ENCODE measurements at regions not wholly inside any gene's neighbourhood (a gene's known extent, or its start where the extent isn't known, plus 50 kb on each side); places are given as distances from the start of the nearest gene placed in this dataset.

- no peak overlapping the region for H3K4me3 ChIP-seq (ENCODE audit: control insufficient read depth in 1 of 2, extremely low read depth in 1 of 2, low read length in 1 of 2)
- Mint-ChIP-seq H3K9me3 (peaks cover 0 to 8% (median 5%) of the 10 kb centered on the region in 3 donors), H3K4me3 (no peak overlapping the region), H3K27me3 (no peaks in the 10 kb centered on the region), H3K36me3 (no peaks in the 10 kb centered on the region), H3K4me1 (no peaks in the 10 kb centered on the region), H3K27ac (no peak overlapping the region)
- ATAC-seq (replicated peaks in 1 of 4) (no peak), DNase-seq (no peak)
- CTCF ChIA-PET = no interaction called here
- no peaks in the 10 kb centered on the region for H3K4me1 ChIP-seq (ENCODE audit: control insufficient read depth in 1 of 2, extremely low read depth in 1 of 2, insufficient read depth in 2 of 2, low read length in 2 of 2)
- no CpG with 5 or more reads among the region's 1 CpG for WGBS (ENCODE audit: insufficient coverage)
- no peaks in the 10 kb centered on the region for H3K36me3 ChIP-seq (ENCODE audit: control insufficient read depth in 2 of 2, extremely low read depth in 1 of 2, insufficient read depth in 1 of 2, low read length in 1 of 2)
- POLR2A ChIA-PET = no interaction called here
- no peaks in the 10 kb centered on the region for H3K27me3 ChIP-seq (replicated peaks in 1 of 2; ENCODE audit: control insufficient read depth in 2 of 2, extremely low read depth in 1 of 2, insufficient read depth in 2 of 2, low read length in 1 of 2)
- no peak overlapping the region for H3K27ac ChIP-seq (ENCODE audit: low read length)
- H3K9me3 ChIP-seq = no peaks in the 10 kb centered on the region
Observed at GRCh38 chr4:30953799-30954198, 233.6 kb downstream of the PCDH7 start.

GRCh38 chr4:30956916-30957315 is 236.7 kb downstream of the PCDH7 start:
- DNase-seq (no peak), ATAC-seq (replicated peaks in 1 of 4) (no peak)
- Mint-ChIP-seq H3K4me1 (no peaks in the 10 kb centered on the region), H3K4me3 (no peak overlapping the region), H3K27me3 (no peaks in the 10 kb centered on the region), H3K27ac (no peak overlapping the region), H3K36me3 (no peaks in the 10 kb centered on the region), H3K9me3 (peaks cover 4 to 12% (median 7%) of the 10 kb centered on the region in 3 donors)
- no peak overlapping the region for H3K27ac ChIP-seq (ENCODE audit: low read length)
- ChIA-PET POLR2A (no interaction called here), CTCF (no interaction called here)
- no peaks in the 10 kb centered on the region for H3K4me1 ChIP-seq (ENCODE audit: control insufficient read depth in 1 of 2, extremely low read depth in 1 of 2, insufficient read depth in 2 of 2, low read length in 2 of 2)
- no peaks in the 10 kb centered on the region for H3K9me3 ChIP-seq
- 38% methylated on average over 2 of the region's 6 CpGs for WGBS (ENCODE audit: insufficient coverage)
- H3K4me3 ChIP-seq (ENCODE audit: control insufficient read depth in 1 of 2, extremely low read depth in 1 of 2, low read length in 1 of 2) = no peak overlapping the region
- H3K27me3 ChIP-seq (replicated peaks in 1 of 2; ENCODE audit: control insufficient read depth in 2 of 2, extremely low read depth in 1 of 2, insufficient read depth in 2 of 2, low read length in 1 of 2) = no peaks in the 10 kb centered on the region
- no peaks in the 10 kb centered on the region for H3K36me3 ChIP-seq (ENCODE audit: control insufficient read depth in 2 of 2, extremely low read depth in 1 of 2, insufficient read depth in 1 of 2, low read length in 1 of 2)

GRCh38 chr4:30957706-30958105 is 237.5 kb downstream of the PCDH7 start:
- ChIA-PET POLR2A (no interaction called here), CTCF (no interaction called here)
- ATAC-seq (replicated peaks in 1 of 4) (no peak), DNase-seq (no peak)
- Histone ChIP-seq H3K4me3 (ENCODE audit: control insufficient read depth in 1 of 2, extremely low read depth in 1 of 2, low read length in 1 of 2) (no peak overlapping the region), H3K27ac (ENCODE audit: low read length) (no peak overlapping the region), H3K9me3 (no peaks in the 10 kb centered on the region), H3K36me3 (ENCODE audit: control insufficient read depth in 2 of 2, extremely low read depth in 1 of 2, insufficient read depth in 1 of 2, low read length in 1 of 2) (no peaks in the 10 kb centered on the region), H3K27me3 (replicated peaks in 1 of 2; ENCODE audit: control insufficient read depth in 2 of 2, extremely low read depth in 1 of 2, insufficient read depth in 2 of 2, low read length in 1 of 2) (no peaks in the 10 kb centered on the region), H3K4me1 (ENCODE audit: control insufficient read depth in 1 of 2, extremely low read depth in 1 of 2, insufficient read depth in 2 of 2, low read length in 2 of 2) (no peaks in the 10 kb centered on the region)
- Mint-ChIP-seq H3K27ac (no peak overlapping the region), H3K27me3 (no peaks in the 10 kb centered on the region), H3K4me3 (no peak overlapping the region), H3K36me3 (no peaks in the 10 kb centered on the region), H3K4me1 (no peaks in the 10 kb centered on the region), H3K9me3 (peaks cover 4 to 17% (median 7%) of the 10 kb centered on the region in 3 donors)
- no CpG with 5 or more reads among the region's 4 CpGs for WGBS (ENCODE audit: insufficient coverage)

GRCh38 chr4:30959781-30960485 is 239.8 kb downstream of the PCDH7 start:
- Mint-ChIP-seq H3K27ac (no peak overlapping the region), H3K9me3 (peaks cover 4 to 18% (median 7%) of the 10 kb centered on the region in 3 donors), H3K27me3 (no peaks in the 10 kb centered on the region), H3K36me3 (no peaks in the 10 kb centered on the region), H3K4me3 (no peak overlapping the region), H3K4me1 (no peaks in the 10 kb centered on the region)
- H3K27ac ChIP-seq (ENCODE audit: low read length) = no peak overlapping the region
- POLR2A ChIA-PET = no interaction called here
- no peaks in the 10 kb centered on the region for H3K4me1 ChIP-seq (ENCODE audit: control insufficient read depth in 1 of 2, extremely low read depth in 1 of 2, insufficient read depth in 2 of 2, low read length in 2 of 2)
- ATAC-seq (replicated peaks in 1 of 4) (no peak), DNase-seq (no peak)
- H3K9me3 ChIP-seq = no peaks in the 10 kb centered on the region
- no peaks in the 10 kb centered on the region for H3K27me3 ChIP-seq (replicated peaks in 1 of 2; ENCODE audit: control insufficient read depth in 2 of 2, extremely low read depth in 1 of 2, insufficient read depth in 2 of 2, low read length in 1 of 2)
- no peak overlapping the region for H3K4me3 ChIP-seq (ENCODE audit: control insufficient read depth in 1 of 2, extremely low read depth in 1 of 2, low read length in 1 of 2)
- whole genome bisulfite sequencing (ENCODE audit: insufficient coverage) = 23% methylated on average over 2 of the region's 3 CpGs
- CTCF ChIA-PET = no interaction called here
- no peaks in the 10 kb centered on the region for H3K36me3 ChIP-seq (ENCODE audit: control insufficient read depth in 2 of 2, extremely low read depth in 1 of 2, insufficient read depth in 1 of 2, low read length in 1 of 2)

DNA sequence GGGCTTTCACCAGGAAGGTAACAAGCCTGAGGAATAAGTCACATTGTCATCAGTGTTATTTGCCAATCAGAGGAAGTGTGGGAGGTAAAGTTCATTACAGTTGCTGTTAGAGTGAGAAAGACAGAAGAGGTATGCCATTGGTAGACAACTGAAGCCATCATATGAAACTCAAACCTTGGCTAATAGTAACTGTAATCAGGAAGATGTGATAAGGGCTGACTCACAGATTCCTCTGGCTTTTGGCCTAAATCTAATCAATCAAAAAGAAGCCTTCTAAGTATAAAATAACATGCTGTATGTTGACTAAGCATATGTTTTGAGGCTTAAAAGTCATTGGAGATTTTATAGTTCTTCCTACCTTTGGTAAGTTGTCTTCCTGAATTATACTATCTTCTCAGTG is 242.8 kb downstream of the PCDH7 start:
- no peaks in the 10 kb centered on the region for H3K36me3 Mint-ChIP-seq
- no peak overlapping the region for H3K4me3 Mint-ChIP-seq
- Histone ChIP-seq H3K4me1 (ENCODE audit: control insufficient read depth in 1 of 2, extremely low read depth in 1 of 2, insufficient read depth in 2 of 2, low read length in 2 of 2) (no peaks in the 10 kb centered on the region), H3K27ac (ENCODE audit: low read length) (no peak overlapping the region), H3K36me3 (ENCODE audit: control insufficient read depth in 2 of 2, extremely low read depth in 1 of 2, insufficient read depth in 1 of 2, low read length in 1 of 2) (no peaks in the 10 kb centered on the region), H3K4me3 (ENCODE audit: control insufficient read depth in 1 of 2, extremely low read depth in 1 of 2, low read length in 1 of 2) (no peak overlapping the region), H3K9me3 (no peaks in the 10 kb centered on the region), H3K27me3 (replicated peaks in 1 of 2; ENCODE audit: control insufficient read depth in 2 of 2, extremely low read depth in 1 of 2, insufficient read depth in 2 of 2, low read length in 1 of 2) (no peaks in the 10 kb centered on the region)
- CTCF ChIA-PET = no interaction called here
- POLR2A ChIA-PET = no interaction called here
- DNase-seq (no peak), ATAC-seq (replicated peaks in 1 of 4) (no peak)
- no peaks in the 10 kb centered on the region for H3K27me3 Mint-ChIP-seq
- no peaks in the 10 kb centered on the region for H3K4me1 Mint-ChIP-seq
- peaks cover 2 to 18% (median 4%) of the 10 kb centered on the region in 3 donors for H3K9me3 Mint-ChIP-seq
- H3K27ac Mint-ChIP-seq = no peak overlapping the region

GRCh38 chr4:30968926-30969325 is 248.8 kb downstream of the PCDH7 start:
- no peaks in the 10 kb centered on the region for H3K27me3 ChIP-seq (replicated peaks in 1 of 2; ENCODE audit: control insufficient read depth in 2 of 2, extremely low read depth in 1 of 2, insufficient read depth in 2 of 2, low read length in 1 of 2)
- H3K27ac Mint-ChIP-seq = no peak overlapping the region
- H3K4me3 ChIP-seq (ENCODE audit: control insufficient read depth in 1 of 2, extremely low read depth in 1 of 2, low read length in 1 of 2) = no peak overlapping the region
- no peaks in the 10 kb centered on the region for H3K36me3 Mint-ChIP-seq
- ATAC-seq (replicated peaks in 1 of 4) (no peak), DNase-seq (no peak)
- H3K4me1 Mint-ChIP-seq = no peaks in the 10 kb centered on the region
- H3K9me3 ChIP-seq = no peaks in the 10 kb centered on the region
- ChIA-PET POLR2A (no interaction called here), CTCF (no interaction called here)
- H3K36me3 ChIP-seq (ENCODE audit: control insufficient read depth in 2 of 2, extremely low read depth in 1 of 2, insufficient read depth in 1 of 2, low read length in 1 of 2) = no peaks in the 10 kb centered on the region
- H3K9me3 Mint-ChIP-seq = peaks cover under 1 to 13% (median 9%) of the 10 kb centered on the region in 3 donors
- H3K27me3 Mint-ChIP-seq = no peaks in the 10 kb centered on the region
- H3K4me1 ChIP-seq (ENCODE audit: control insufficient read depth in 1 of 2, extremely low read depth in 1 of 2, insufficient read depth in 2 of 2, low read length in 2 of 2) = no peaks in the 10 kb centered on the region
- 79% methylated on average over 5 of the region's 5 CpGs for WGBS (ENCODE audit: insufficient coverage)
- H3K27ac ChIP-seq (ENCODE audit: low read length) = no peak overlapping the region
- no peak overlapping the region for H3K4me3 Mint-ChIP-seq

DNA sequence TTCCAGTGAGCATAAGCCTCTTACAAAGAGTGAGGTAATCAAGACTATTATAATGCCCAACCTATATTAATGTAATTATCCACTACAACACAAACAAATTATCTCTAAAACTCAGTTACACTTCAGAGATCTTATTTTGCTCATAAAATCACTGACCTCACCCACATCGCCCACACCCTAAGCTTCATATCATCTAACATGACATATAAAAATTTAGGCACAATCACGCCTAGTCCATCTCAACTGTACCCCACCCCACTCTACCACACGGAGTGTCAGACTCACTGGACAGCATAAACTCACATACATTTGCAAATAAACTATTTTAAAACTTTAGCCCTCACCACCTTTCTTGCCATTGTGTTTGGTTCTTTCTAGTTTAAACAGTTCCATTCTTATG is 252.4 kb downstream of the PCDH7 start:
- DNase-seq (no peak), ATAC-seq (replicated peaks in 1 of 4) (no peak)
- Mint-ChIP-seq H3K4me1 (no peaks in the 10 kb centered on the region), H3K27ac (no peak overlapping the region), H3K36me3 (no peaks in the 10 kb centered on the region), H3K9me3 (peaks cover 13 to 17% (median 15%) of the 10 kb centered on the region in 3 donors), H3K4me3 (no peak overlapping the region), H3K27me3 (no peaks in the 10 kb centered on the region)
- 77% methylated on average over 3 of the region's 3 CpGs for WGBS (ENCODE audit: insufficient coverage)
- no peaks in the 10 kb centered on the region for H3K4me1 ChIP-seq (ENCODE audit: control insufficient read depth in 1 of 2, extremely low read depth in 1 of 2, insufficient read depth in 2 of 2, low read length in 2 of 2)
- ChIA-PET CTCF (no interaction called here), POLR2A (no interaction called here)
- no peaks in the 10 kb centered on the region for H3K36me3 ChIP-seq (ENCODE audit: control insufficient read depth in 2 of 2, extremely low read depth in 1 of 2, insufficient read depth in 1 of 2, low read length in 1 of 2)
- no peaks in the 10 kb centered on the region for H3K9me3 ChIP-seq
- H3K27ac ChIP-seq (ENCODE audit: low read length) = no peak overlapping the region
- H3K27me3 ChIP-seq (replicated peaks in 1 of 2; ENCODE audit: control insufficient read depth in 2 of 2, extremely low read depth in 1 of 2, insufficient read depth in 2 of 2, low read length in 1 of 2) = no peaks in the 10 kb centered on the region
- H3K4me3 ChIP-seq (ENCODE audit: control insufficient read depth in 1 of 2, extremely low read depth in 1 of 2, low read length in 1 of 2) = no peak overlapping the region
